ENCODE measurements at regions not wholly inside any gene's neighbourhood (a gene's known extent, or its start where the extent isn't known, plus 50 kb on each side); places are given as distances from the start of the nearest gene placed in this dataset.
A peak's percentile ranks its signal among the peaks of the same experiment; 100 is the strongest.

- TF ChIP-seq CTCF (IDR thresholded peaks at IDR 0.05) = peak; percentile 24 to 49 (median 39)
- no peak for TF ChIP-seq POLR2A (IDR thresholded peaks at IDR 0.05)
These were observed 114.6 kb downstream of the FAM170A start for GRCh38 chr5:119743927-119744326.

Data from right lobe of liver (tissue), 4 donors.